Ureter (tissue), 1 donor: ENCODE measurements at regions not wholly inside any gene's neighbourhood (a gene's known extent, or its start where the extent isn't known, plus 50 kb on each side); places are given as distances from the start of the nearest gene placed in this dataset.

ENCODE experiments used
- DNase-seq: peaks from one replicate; pipeline ENCODE4 v3.0.0-alpha.2; 2020; ENCODE audit warnings: low spot score
- donor health status: DM: yes; HTN: yes; CAD: no.

GRCh38 chr9:29691758-29692407, 2118.6 kb upstream of the C9orf72 start:
- DNase-seq = no peak

- DNase-seq = no peak
These were observed 2123.7 kb upstream of the C9orf72 start for GRCh38 chr9:29697011-29697410.

- no peak for DNase-seq
These were observed 2128.3 kb upstream of the C9orf72 start for GRCh38 chr9:29701559-29701958.

- DNase-seq = no peak
These were observed 2128.7 kb upstream of the C9orf72 start for GRCh38 chr9:29701971-29702370.

GRCh38 chr9:29714860-29715259, 2141.6 kb upstream of the C9orf72 start:
- DNase-seq = no peak

- no peak for DNase-seq
These were observed 2144.3 kb upstream of the C9orf72 start for GRCh38 chr9:29717631-29718030.

- no peak for DNase-seq
These were observed 2156.9 kb upstream of the C9orf72 start for GRCh38 chr9:29730163-29730562.

GRCh38 chr9:29740518-29740917, 2167.2 kb upstream of the C9orf72 start:
- DNase-seq = no peak

- DNase-seq = no peak
These were observed 2167.9 kb upstream of the C9orf72 start for GRCh38 chr9:29741169-29741568.

GRCh38 chr9:29750062-29750461, 2176.8 kb upstream of the C9orf72 start:
- no peak for DNase-seq

GRCh38 chr9:29751226-29751625, 2177.9 kb upstream of the C9orf72 start:
- DNase-seq = no peak

GRCh38 chr9:29753638-29754037, 2180.4 kb upstream of the C9orf72 start:
- no peak for DNase-seq

GRCh38 chr9:29769019-29769418, 2195.7 kb upstream of the C9orf72 start:
- DNase-seq = no peak

GRCh38 chr9:29773676-29774075, 2200.4 kb upstream of the C9orf72 start:
- DNase-seq = no peak

GRCh38 chr9:29775491-29775890, 2202.2 kb upstream of the C9orf72 start:
- DNase-seq = no peak

- DNase-seq = no peak
These were observed 2205.1 kb upstream of the C9orf72 start for GRCh38 chr9:29778281-29778849.

GRCh38 chr9:29793970-29794369, 2220.7 kb upstream of the C9orf72 start:
- no peak for DNase-seq

- no peak for DNase-seq
These were observed 2223.1 kb upstream of the C9orf72 start for GRCh38 chr9:29796291-29796952.

- no peak for DNase-seq
These were observed 2225.3 kb upstream of the C9orf72 start for GRCh38 chr9:29798599-29798998.

GRCh38 chr9:29799227-29799626, 2225.9 kb upstream of the C9orf72 start:
- DNase-seq = no peak

- no peak for DNase-seq
These were observed 2227.5 kb upstream of the C9orf72 start for GRCh38 chr9:29800821-29801220.

- DNase-seq = no peak
These were observed 2229.2 kb upstream of the C9orf72 start for GRCh38 chr9:29802454-29802853.

GRCh38 chr9:29806937-29807618, 2233.8 kb upstream of the C9orf72 start:
- no peak for DNase-seq
